ENCODE measurements at regions not wholly inside any gene's neighbourhood (a gene's known extent, or its start where the extent isn't known, plus 50 kb on each side); places are given as distances from the start of the nearest gene placed in this dataset.
A peak's percentile ranks its signal among the peaks of the same experiment; 100 is the strongest.

DNA sequence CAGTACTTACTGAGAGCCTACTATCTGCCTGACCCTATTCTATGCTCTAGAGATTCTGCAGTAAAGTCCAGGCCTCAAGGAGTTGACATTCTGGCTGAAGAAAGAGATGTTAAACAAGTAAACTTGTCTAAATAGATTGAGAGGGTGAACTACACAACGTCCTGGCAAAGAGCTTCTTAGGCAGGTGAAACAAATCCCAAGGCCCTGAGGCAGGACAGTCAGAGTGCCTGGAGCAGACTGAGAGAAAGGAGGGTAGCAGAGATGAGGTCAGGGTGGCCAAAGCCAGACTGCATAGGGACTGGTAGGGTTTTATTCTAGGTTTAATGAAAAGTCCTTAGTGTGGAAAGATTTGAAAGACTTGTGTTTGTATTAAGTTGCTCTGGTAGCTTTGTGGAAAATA is 84.5 kb upstream of the ATP11B start:
- H3K27me3 ChIP-seq, result no peaks in the 10 kb centered on the region
- H3K9me3 ChIP-seq, result no peaks in the 10 kb centered on the region
- H3K4me1 ChIP-seq, result no peaks in the 10 kb centered on the region
- no peaks in the 10 kb centered on the region for H3K36me3 ChIP-seq
- TF ChIP-seq POLR2AphosphoS5 (IDR thresholded peaks at IDR 0.05; ENCODE audit: insufficient read depth in 1 of 2, low read depth in 1 of 2) (no peak), POLR2A (IDR thresholded peaks at IDR 0.05) (no peak)
- TF ChIP-seq, protein P1, sequence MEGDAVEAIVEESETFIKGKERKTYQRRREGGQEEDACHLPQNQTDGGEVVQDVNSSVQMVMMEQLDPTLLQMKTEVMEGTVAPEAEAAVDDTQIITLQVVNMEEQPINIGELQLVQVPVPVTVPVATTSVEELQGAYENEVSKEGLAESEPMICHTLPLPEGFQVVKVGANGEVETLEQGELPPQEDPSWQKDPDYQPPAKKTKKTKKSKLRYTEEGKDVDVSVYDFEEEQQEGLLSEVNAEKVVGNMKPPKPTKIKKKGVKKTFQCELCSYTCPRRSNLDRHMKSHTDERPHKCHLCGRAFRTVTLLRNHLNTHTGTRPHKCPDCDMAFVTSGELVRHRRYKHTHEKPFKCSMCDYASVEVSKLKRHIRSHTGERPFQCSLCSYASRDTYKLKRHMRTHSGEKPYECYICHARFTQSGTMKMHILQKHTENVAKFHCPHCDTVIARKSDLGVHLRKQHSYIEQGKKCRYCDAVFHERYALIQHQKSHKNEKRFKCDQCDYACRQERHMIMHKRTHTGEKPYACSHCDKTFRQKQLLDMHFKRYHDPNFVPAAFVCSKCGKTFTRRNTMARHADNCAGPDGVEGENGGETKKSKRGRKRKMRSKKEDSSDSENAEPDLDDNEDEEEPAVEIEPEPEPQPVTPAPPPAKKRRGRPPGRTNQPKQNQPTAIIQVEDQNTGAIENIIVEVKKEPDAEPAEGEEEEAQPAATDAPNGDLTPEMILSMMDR (IDR thresholded peaks at IDR 0.05), result no peak
- DNase-seq (ENCODE audit: extremely low spot score in 2 of 2), result no peak
- intact Hi-C loops (cut with DNase I), result no loop called here
- H3K4me3 ChIP-seq, result no peak overlapping the region
- H3K27ac ChIP-seq, result no peak overlapping the region

DNA sequence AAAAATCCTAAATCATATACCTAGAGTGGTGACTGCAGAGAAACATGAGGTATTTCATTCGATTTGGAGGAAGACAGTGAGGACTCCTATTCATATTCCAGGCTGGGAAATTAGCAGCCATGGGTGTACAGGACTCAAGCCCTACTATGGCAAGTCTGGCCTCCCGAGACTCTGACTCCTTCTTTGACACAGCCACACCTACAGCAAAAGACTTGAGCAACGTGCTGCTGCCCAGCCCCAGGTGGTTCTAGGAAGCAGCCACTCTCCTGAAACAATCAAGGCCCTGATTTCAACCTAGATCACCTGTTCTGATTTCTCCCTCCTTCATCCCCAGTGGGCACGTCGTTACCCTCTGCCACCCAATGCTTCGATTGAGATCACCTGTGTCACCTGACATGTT is 84.0 kb upstream of the ATP11B start:
- Histone ChIP-seq H3K27me3 (no peaks in the 10 kb centered on the region), H3K4me1 (no peaks in the 10 kb centered on the region), H3K27ac (no peak overlapping the region)

DNA sequence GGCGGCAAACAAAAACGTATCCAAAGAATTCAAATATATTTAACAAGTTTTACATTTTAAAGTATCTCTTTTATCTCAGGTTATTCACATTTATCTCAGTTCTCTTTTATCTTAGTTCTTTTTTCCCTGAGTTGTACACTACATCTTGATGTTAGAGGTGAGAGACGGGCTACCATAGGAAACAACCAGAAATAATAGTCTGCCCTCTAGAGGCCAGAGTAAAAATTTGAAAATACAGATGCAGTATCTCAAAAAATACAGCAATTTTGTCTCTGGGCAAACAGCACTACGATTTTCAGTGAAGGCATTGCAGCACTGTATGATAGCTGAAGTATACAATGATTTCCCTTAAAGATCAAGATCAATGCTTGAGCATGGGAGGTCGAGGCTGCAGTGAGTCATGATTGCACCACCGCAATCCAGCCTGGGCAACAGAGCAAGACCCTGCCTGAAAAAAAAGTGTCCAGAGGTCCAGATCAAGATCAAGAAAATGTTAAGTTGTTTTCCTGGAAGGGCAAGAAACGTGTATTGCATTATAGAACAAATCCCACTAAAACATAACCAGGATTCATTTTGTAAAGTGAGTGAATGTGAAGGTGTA is 82.6 kb upstream of the ATP11B start:
- H3K27me3 ChIP-seq, result no peaks in the 10 kb centered on the region
- intact Hi-C loops (cut with DNase I), result no loop called here
- no peaks in the 10 kb centered on the region for H3K4me1 ChIP-seq
- H3K9me3 ChIP-seq, result no peaks in the 10 kb centered on the region
- DNase-seq (ENCODE audit: extremely low spot score in 2 of 2), result no peak
- TF ChIP-seq POLR2A (IDR thresholded peaks at IDR 0.05), result no peak
- TF ChIP-seq, protein P1 (IDR thresholded peaks at IDR 0.05), result peak in 2 of 3 experiments; percentile 32 to 34
- no peak overlapping the region for H3K4me3 ChIP-seq
- H3K36me3 ChIP-seq, result no peaks in the 10 kb centered on the region
- no peak overlapping the region for H3K27ac ChIP-seq

More for the DNA sequence above, 84.0 kb upstream of the ATP11B start:
- no peak for TF ChIP-seq POLR2AphosphoS5 (IDR thresholded peaks at IDR 0.05; ENCODE audit: insufficient read depth in 1 of 2, low read depth in 1 of 2)
- TF ChIP-seq, protein P1 (IDR thresholded peaks at IDR 0.05), result no peak
- TF ChIP-seq POLR2A (IDR thresholded peaks at IDR 0.05), result no peak
- DNase-seq (ENCODE audit: extremely low spot score in 2 of 2), result no peak
- intact Hi-C loops (cut with DNase I), result no loop called here
- Histone ChIP-seq H3K9me3 (no peaks in the 10 kb centered on the region), H3K36me3 (no peaks in the 10 kb centered on the region), H3K4me3 (no peak overlapping the region)

DNA sequence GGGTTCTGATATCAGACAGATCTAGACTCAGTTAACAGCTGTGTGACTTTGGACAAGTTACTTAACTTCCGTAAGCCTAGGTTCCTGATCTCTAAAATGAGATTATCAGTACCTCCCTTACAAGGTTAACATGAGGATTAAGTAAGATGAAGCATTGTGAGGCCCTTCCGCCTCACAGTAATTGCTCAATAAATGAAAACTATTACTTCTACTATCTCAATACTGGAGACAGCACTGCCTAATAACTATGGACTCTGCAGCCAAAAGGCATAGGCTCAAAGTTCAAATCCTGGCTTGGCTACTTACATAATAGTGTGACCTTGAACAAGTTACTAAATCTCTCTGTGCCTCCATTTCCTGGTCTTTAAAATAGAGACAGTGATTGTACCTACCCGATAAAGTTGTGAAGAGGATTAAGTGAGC is 82.0 kb upstream of the ATP11B start:
- H3K4me1 ChIP-seq, result no peaks in the 10 kb centered on the region
- TF ChIP-seq POLR2AphosphoS5 (IDR thresholded peaks at IDR 0.05; ENCODE audit: insufficient read depth in 1 of 2, low read depth in 1 of 2) (no peak), POLR2A (IDR thresholded peaks at IDR 0.05) (no peak)
- TF ChIP-seq, protein P1 (IDR thresholded peaks at IDR 0.05), result no peak
- no peak overlapping the region for H3K27ac ChIP-seq
- no peak overlapping the region for H3K4me3 ChIP-seq
- H3K36me3 ChIP-seq, result no peaks in the 10 kb centered on the region
- intact Hi-C loops (cut with DNase I), result no loop called here
- no peaks in the 10 kb centered on the region for H3K9me3 ChIP-seq
- H3K27me3 ChIP-seq, result no peaks in the 10 kb centered on the region
- DNase-seq (ENCODE audit: extremely low spot score in 2 of 2), result no peak

DNA sequence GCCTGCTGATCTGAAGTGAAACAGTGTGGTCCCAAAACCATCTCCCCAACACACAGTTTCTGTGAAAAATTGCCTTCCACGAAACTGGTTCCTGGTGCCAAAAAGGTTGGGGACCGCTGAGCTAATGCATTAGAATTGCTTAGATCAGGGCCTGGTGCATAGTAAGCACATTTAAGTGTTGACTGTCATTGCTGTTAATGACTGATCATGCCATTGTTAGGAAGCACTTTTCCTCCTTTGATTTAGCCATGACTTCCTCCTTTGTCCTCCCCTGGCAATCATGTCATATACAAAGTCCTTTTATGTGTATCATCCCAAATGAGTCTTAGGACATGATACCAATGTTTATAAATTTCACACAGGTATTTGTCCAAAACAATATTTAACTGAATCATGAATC is 81.5 kb upstream of the ATP11B start:
- H3K9me3 ChIP-seq, result no peaks in the 10 kb centered on the region
- H3K27ac ChIP-seq, result no peak overlapping the region
- H3K36me3 ChIP-seq, result no peaks in the 10 kb centered on the region
- H3K27me3 ChIP-seq, result no peaks in the 10 kb centered on the region
- no peaks in the 10 kb centered on the region for H3K4me1 ChIP-seq
- TF ChIP-seq POLR2AphosphoS5 (IDR thresholded peaks at IDR 0.05; ENCODE audit: insufficient read depth in 1 of 2, low read depth in 1 of 2) (no peak), POLR2A (IDR thresholded peaks at IDR 0.05) (no peak)
- TF ChIP-seq, protein P1 (IDR thresholded peaks at IDR 0.05), result no peak
- intact Hi-C loops (cut with DNase I), result no loop called here
- DNase-seq (ENCODE audit: extremely low spot score in 2 of 2), result no peak
- H3K4me3 ChIP-seq, result no peak overlapping the region

Data from vagina (tissue), 2 donors.